ENCODE measurements at regions not wholly inside any gene's neighbourhood (a gene's known extent, or its start where the extent isn't known, plus 50 kb on each side); places are given as distances from the start of the nearest gene placed in this dataset.

GRCh38 chr2:56871644-56872043 lies 687.9 kb downstream of the CCDC85A start:
- Histone ChIP-seq H3K9me3 (ENCODE audit: low read depth, low read length) (no peaks in the 10 kb centered on the region), H3K9ac (ENCODE audit: insufficient read length) (no peak overlapping the region), H3K27ac (no peak overlapping the region), H3K4me3 (no peak overlapping the region), H3K36me3 (ENCODE audit: insufficient read depth, low read length) (no peaks in the 10 kb centered on the region)
- no peak for DNase-seq (ENCODE audit: low read depth, low spot score)
- TF ChIP-seq FOXP2 (optimal IDR thresholded peaks at IDR 0.05; ENCODE audit: control extremely low read depth, extremely low read length, insufficient read depth) (no peak), POLR2AphosphoS5 (IDR thresholded peaks at IDR 0.05; ENCODE audit: borderline replicate concordance, low read depth, low read length) (no peak), EZH2 (IDR thresholded peaks at IDR 0.05) (no peak)

GRCh38 chr2:56874717-56875116 lies 690.9 kb downstream of the CCDC85A start:
- H3K4me3 ChIP-seq = no peak overlapping the region
- no peaks in the 10 kb centered on the region for H3K36me3 ChIP-seq (ENCODE audit: insufficient read depth, low read length)
- DNase-seq (ENCODE audit: low read depth, low spot score) = no peak
- H3K9me3 ChIP-seq (ENCODE audit: low read depth, low read length) = no peaks in the 10 kb centered on the region
- H3K9ac ChIP-seq (ENCODE audit: insufficient read length) = no peak overlapping the region
- H3K27ac ChIP-seq = no peak overlapping the region
- TF ChIP-seq FOXP2 (optimal IDR thresholded peaks at IDR 0.05; ENCODE audit: control extremely low read depth, extremely low read length, insufficient read depth) = no peak
- TF ChIP-seq POLR2AphosphoS5 (IDR thresholded peaks at IDR 0.05; ENCODE audit: borderline replicate concordance, low read depth, low read length) = no peak
- no peak for TF ChIP-seq EZH2 (IDR thresholded peaks at IDR 0.05)

- no peak overlapping the region for H3K27ac ChIP-seq
- TF ChIP-seq EZH2 (IDR thresholded peaks at IDR 0.05) (no peak), FOXP2 (optimal IDR thresholded peaks at IDR 0.05; ENCODE audit: control extremely low read depth, extremely low read length, insufficient read depth) (no peak), POLR2AphosphoS5 (IDR thresholded peaks at IDR 0.05; ENCODE audit: borderline replicate concordance, low read depth, low read length) (no peak)
- no peak overlapping the region for H3K4me3 ChIP-seq
- no peaks in the 10 kb centered on the region for H3K36me3 ChIP-seq (ENCODE audit: insufficient read depth, low read length)
- H3K9me3 ChIP-seq (ENCODE audit: low read depth, low read length) = no peaks in the 10 kb centered on the region
- no peak for DNase-seq (ENCODE audit: low read depth, low spot score)
- H3K9ac ChIP-seq (ENCODE audit: insufficient read length) = no peak overlapping the region
Measured at GRCh38 chr2:56889738-56890137, 705.9 kb downstream of the CCDC85A start.

- no peak overlapping the region for H3K27ac ChIP-seq
- no peaks in the 10 kb centered on the region for H3K36me3 ChIP-seq (ENCODE audit: insufficient read depth, low read length)
- H3K9ac ChIP-seq (ENCODE audit: insufficient read length) = no peak overlapping the region
- no peak overlapping the region for H3K4me3 ChIP-seq
- TF ChIP-seq POLR2AphosphoS5 (IDR thresholded peaks at IDR 0.05; ENCODE audit: borderline replicate concordance, low read depth, low read length) (no peak), FOXP2 (optimal IDR thresholded peaks at IDR 0.05; ENCODE audit: control extremely low read depth, extremely low read length, insufficient read depth) (no peak), EZH2 (IDR thresholded peaks at IDR 0.05) (no peak)
- no peak for DNase-seq (ENCODE audit: low read depth, low spot score)
- no peaks in the 10 kb centered on the region for H3K9me3 ChIP-seq (ENCODE audit: low read depth, low read length)
Measured at GRCh38 chr2:56892382-56892781, 708.6 kb downstream of the CCDC85A start.

GRCh38 chr2:56898986-56899385 lies 715.2 kb downstream of the CCDC85A start:
- no peak overlapping the region for H3K9ac ChIP-seq (ENCODE audit: insufficient read length)
- H3K4me3 ChIP-seq = no peak overlapping the region
- H3K36me3 ChIP-seq (ENCODE audit: insufficient read depth, low read length) = no peaks in the 10 kb centered on the region
- DNase-seq (ENCODE audit: low read depth, low spot score) = no peak
- TF ChIP-seq POLR2AphosphoS5 (IDR thresholded peaks at IDR 0.05; ENCODE audit: borderline replicate concordance, low read depth, low read length) (no peak), EZH2 (IDR thresholded peaks at IDR 0.05) (no peak), FOXP2 (optimal IDR thresholded peaks at IDR 0.05; ENCODE audit: control extremely low read depth, extremely low read length, insufficient read depth) (no peak)
- no peaks in the 10 kb centered on the region for H3K9me3 ChIP-seq (ENCODE audit: low read depth, low read length)
- H3K27ac ChIP-seq = no peak overlapping the region

GRCh38 chr2:56912490-56912889 lies 728.7 kb downstream of the CCDC85A start:
- H3K27ac ChIP-seq = no peak overlapping the region
- H3K36me3 ChIP-seq (ENCODE audit: insufficient read depth, low read length) = no peaks in the 10 kb centered on the region
- TF ChIP-seq POLR2AphosphoS5 (IDR thresholded peaks at IDR 0.05; ENCODE audit: borderline replicate concordance, low read depth, low read length) = no peak
- no peak for TF ChIP-seq EZH2 (IDR thresholded peaks at IDR 0.05)
- no peak for TF ChIP-seq FOXP2 (optimal IDR thresholded peaks at IDR 0.05; ENCODE audit: control extremely low read depth, extremely low read length, insufficient read depth)
- no peak overlapping the region for H3K4me3 ChIP-seq
- DNase-seq (ENCODE audit: low read depth, low spot score) = no peak
- no peaks in the 10 kb centered on the region for H3K9me3 ChIP-seq (ENCODE audit: low read depth, low read length)
- H3K9ac ChIP-seq (ENCODE audit: insufficient read length) = no peak overlapping the region

GRCh38 chr2:56918790-56919189 lies 735.0 kb downstream of the CCDC85A start:
- no peak for DNase-seq (ENCODE audit: low read depth, low spot score)
- no peaks in the 10 kb centered on the region for H3K9me3 ChIP-seq (ENCODE audit: low read depth, low read length)
- no peaks in the 10 kb centered on the region for H3K36me3 ChIP-seq (ENCODE audit: insufficient read depth, low read length)
- no peak overlapping the region for H3K4me3 ChIP-seq
- H3K9ac ChIP-seq (ENCODE audit: insufficient read length) = no peak overlapping the region
- H3K27ac ChIP-seq = no peak overlapping the region
- TF ChIP-seq POLR2AphosphoS5 (IDR thresholded peaks at IDR 0.05; ENCODE audit: borderline replicate concordance, low read depth, low read length) = no peak
- TF ChIP-seq EZH2 (IDR thresholded peaks at IDR 0.05) = no peak

- Histone ChIP-seq H3K27ac (no peak overlapping the region), H3K9ac (ENCODE audit: insufficient read length) (no peak overlapping the region), H3K9me3 (ENCODE audit: low read depth, low read length) (no peaks in the 10 kb centered on the region), H3K4me3 (no peak overlapping the region), H3K36me3 (ENCODE audit: insufficient read depth, low read length) (no peaks in the 10 kb centered on the region)
- no peak for TF ChIP-seq POLR2AphosphoS5 (IDR thresholded peaks at IDR 0.05; ENCODE audit: borderline replicate concordance, low read depth, low read length)
- TF ChIP-seq EZH2 (IDR thresholded peaks at IDR 0.05) = no peak
- no peak for TF ChIP-seq FOXP2 (optimal IDR thresholded peaks at IDR 0.05; ENCODE audit: control extremely low read depth, extremely low read length, insufficient read depth)
- no peak for DNase-seq (ENCODE audit: low read depth, low spot score)
Measured at GRCh38 chr2:56933976-56934375, 750.2 kb downstream of the CCDC85A start.

GRCh38 chr2:56934866-56935265 lies 751.1 kb downstream of the CCDC85A start:
- Histone ChIP-seq H3K36me3 (ENCODE audit: insufficient read depth, low read length) (no peaks in the 10 kb centered on the region), H3K9ac (ENCODE audit: insufficient read length) (no peak overlapping the region), H3K9me3 (ENCODE audit: low read depth, low read length) (no peaks in the 10 kb centered on the region), H3K27ac (no peak overlapping the region), H3K4me3 (no peak overlapping the region)
- no peak for DNase-seq (ENCODE audit: low read depth, low spot score)
- no peak for TF ChIP-seq FOXP2 (optimal IDR thresholded peaks at IDR 0.05; ENCODE audit: control extremely low read depth, extremely low read length, insufficient read depth)
